Smooth muscle cell (in vitro differentiated cells): ENCODE measurements at regions not wholly inside any gene's neighbourhood (a gene's known extent, or its start where the extent isn't known, plus 50 kb on each side); places are given as distances from the start of the nearest gene placed in this dataset.
"Not testable (repeated sequence)": the region's sequence is repeated elsewhere in the genome, so short reads cannot be mapped to it uniquely, and the experiment has no call there.

Experiments used
- DNase-seq: peaks from one replicate; lab custom pipeline; 2025; ENCODE audit not compliant: unreplicated experiment; lab: John Stamatoyannopoulos, UW
- H2AFZ ChIP-seq: fragments of 200-600 bp; sonication (generic); 2 replicates; pipeline ENCODE4 v1.6.0; 2016; ENCODE audit warnings: antibody characterized with exemption, low read depth, mild to moderate bottlenecking
- H3F3A ChIP-seq: fragments of 200-600 bp; sonication (generic); 2 replicates; pipeline ENCODE4 v1.6.0; 2017; ENCODE audit warnings: antibody characterized with exemption, low read depth
- H3K27ac ChIP-seq: fragments of 200-600 bp; sonication (generic); 2 replicates; pipeline ENCODE4 v1.5.1; 2016; ENCODE audit warnings: low read depth, mild to moderate bottlenecking
- H3K27me3 ChIP-seq: fragments of 200-600 bp; sonication (generic); 2 replicates; pipeline ENCODE4 v1.6.1; 2016; ENCODE audit warnings: low read depth, mild to moderate bottlenecking
- H3K36me3 ChIP-seq: fragments of 200-600 bp; sonication (generic); 2 replicates; pipeline ENCODE4 v1.5.1; 2016; ENCODE audit warnings: low read depth
- H3K4me1 ChIP-seq: fragments of 200-600 bp; sonication (generic); 2 replicates; pipeline ENCODE4 v1.5.1; 2016; ENCODE audit warnings: low read depth
- H3K4me2 ChIP-seq: fragments of 200-600 bp; sonication (generic); 2 replicates; pipeline ENCODE4 v1.6.0; 2016; ENCODE audit warnings: mild to moderate bottlenecking
- H3K4me3 ChIP-seq: fragments of 200-600 bp; sonication (generic); 2 replicates; pipeline ENCODE4 v1.5.1; 2016; ENCODE audit warnings: mild to moderate bottlenecking
- H3K79me2 ChIP-seq: fragments of 200-600 bp; sonication (generic); 2 replicates; pipeline ENCODE4 v1.6.0; 2016; ENCODE audit warnings: low read depth, mild to moderate bottlenecking
- H3K9ac ChIP-seq: fragments of 200-600 bp; sonication (generic); 2 replicates; pipeline ENCODE4 v1.6.0; 2016; ENCODE audit warnings: low read depth
- H3K9me3 ChIP-seq: fragments of 200-600 bp; sonication (generic); replicated peaks from 2 replicates; pipeline ENCODE4 v1.5.1; 2016; ENCODE audit warnings: low read depth
- H4K20me1 ChIP-seq: fragments of 200-600 bp; sonication (generic); 2 replicates; pipeline ENCODE4 v1.6.0; 2016; ENCODE audit warnings: low read depth
- CTCF ChIP-seq: fragments of 200-600 bp; sonication (generic); IDR thresholded peaks from 2 replicates; pipeline ENCODE4 v1.5.1; 2017; ENCODE audit warnings: borderline replicate concordance, mild to moderate bottlenecking, antibody characterized with exemption; ENCODE audit not compliant: insufficient read depth, poor library complexity, severe bottlenecking
- WGBS: methylation state at CpG from one replicate; pipeline ENCODE4 v1.1.7; 2016; ENCODE audit warnings: low lambda C conversion rate; 5-methylcytosine and 5-hydroxymethylcytosine counted together

DNA sequence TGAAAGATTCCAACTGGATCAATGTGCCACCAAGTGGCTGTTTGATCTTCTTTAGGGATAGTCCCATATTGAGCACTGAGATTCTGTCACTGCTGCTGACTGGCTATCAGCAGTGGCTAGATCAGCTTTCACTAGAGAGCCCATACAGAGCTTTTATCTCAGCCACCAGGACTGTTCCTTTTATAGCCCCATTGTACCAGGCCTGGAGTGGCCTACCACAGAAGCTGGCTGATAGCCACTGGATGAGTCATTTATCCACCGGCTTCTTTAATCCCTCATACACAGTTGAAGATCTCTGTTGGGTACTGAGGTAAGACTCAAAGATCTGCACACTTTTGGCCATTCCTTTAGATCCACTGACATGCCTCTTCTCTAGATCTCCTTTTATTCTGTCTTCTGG, 1101.1 kb downstream of the SORCS3 start:
- Histone ChIP-seq H3K27me3 (no peaks in the 10 kb centered on the region), H3K9me3 (no peaks in the 10 kb centered on the region), H3K79me2 (no peaks in the 10 kb centered on the region), H3K27ac (no peak overlapping the region), H4K20me1 (no peaks in the 10 kb centered on the region), H3K9ac (no peak overlapping the region), H3K4me1 (no peaks in the 10 kb centered on the region), H3K4me2 (no peak overlapping the region), H2AFZ (no peak overlapping the region), H3K4me3 (no peak overlapping the region), H3K36me3 (no peaks in the 10 kb centered on the region), H3F3A (no peaks in the 10 kb centered on the region)
- WGBS: 12% methylated on average over 1 of the region's 1 CpG
- DNase-seq: no peak
- TF ChIP-seq CTCF: no peak

- H3K9ac ChIP-seq: no peak overlapping the region
- no peaks in the 10 kb centered on the region for H4K20me1 ChIP-seq
- no peak overlapping the region for H3K4me2 ChIP-seq
- no peaks in the 10 kb centered on the region for H3K9me3 ChIP-seq
- H3F3A ChIP-seq: no peaks in the 10 kb centered on the region
- no peak for TF ChIP-seq CTCF
- H3K4me3 ChIP-seq: no peak overlapping the region
- no peak overlapping the region for H3K27ac ChIP-seq
- no peaks in the 10 kb centered on the region for H3K27me3 ChIP-seq
- no peaks in the 10 kb centered on the region for H3K36me3 ChIP-seq
- no peak overlapping the region for H2AFZ ChIP-seq
- no peaks in the 10 kb centered on the region for H3K4me1 ChIP-seq
- no peaks in the 10 kb centered on the region for H3K79me2 ChIP-seq
- DNase-seq: no peak
- WGBS: 84% methylated on average over 2 of the region's 2 CpGs
Measured at GRCh38 chr10:105734479-105734878, 1093.4 kb downstream of the SORCS3 start.

DNA sequence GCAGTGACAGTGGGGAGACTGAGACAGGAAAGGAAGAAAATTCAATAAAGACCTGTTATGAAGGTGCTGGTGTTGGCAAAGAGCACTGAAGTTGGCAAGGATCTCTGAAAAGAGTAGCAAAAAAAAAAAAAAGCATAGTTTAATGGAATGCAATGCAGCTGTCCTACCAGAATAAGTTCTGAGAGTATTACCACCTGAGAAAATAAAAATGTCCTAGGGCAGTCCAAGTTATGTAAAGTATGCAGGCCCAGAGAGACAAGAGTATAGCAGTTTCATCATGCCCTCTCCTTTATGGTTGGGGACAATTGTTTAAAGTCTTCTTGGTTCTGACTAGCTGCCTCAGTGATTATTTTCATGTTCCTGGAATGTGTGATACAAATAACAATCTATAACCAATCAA, 1092.8 kb downstream of the SORCS3 start:
- no peak for TF ChIP-seq CTCF
- H3K27me3 ChIP-seq: no peaks in the 10 kb centered on the region
- no peaks in the 10 kb centered on the region for H3K4me1 ChIP-seq
- H4K20me1 ChIP-seq: no peaks in the 10 kb centered on the region
- no peak overlapping the region for H3K9ac ChIP-seq
- H3K9me3 ChIP-seq: no peaks in the 10 kb centered on the region
- H3K79me2 ChIP-seq: no peaks in the 10 kb centered on the region
- DNase-seq: no peak
- no peak overlapping the region for H3K4me2 ChIP-seq
- no peak overlapping the region for H2AFZ ChIP-seq
- no peaks in the 10 kb centered on the region for H3K36me3 ChIP-seq
- H3K4me3 ChIP-seq: no peak overlapping the region
- no peak overlapping the region for H3K27ac ChIP-seq
- H3F3A ChIP-seq: no peaks in the 10 kb centered on the region

- H3K27ac ChIP-seq: no peak overlapping the region
- 88% methylated on average over 1 of the region's 1 CpG for WGBS
- no peaks in the 10 kb centered on the region for H3F3A ChIP-seq
- H3K36me3 ChIP-seq: no peaks in the 10 kb centered on the region
- H3K4me2 ChIP-seq: no peak overlapping the region
- no peak for DNase-seq
- no peak overlapping the region for H2AFZ ChIP-seq
- H3K27me3 ChIP-seq: no peaks in the 10 kb centered on the region
- H3K4me3 ChIP-seq: no peak overlapping the region
- H4K20me1 ChIP-seq: no peaks in the 10 kb centered on the region
- no peak overlapping the region for H3K9ac ChIP-seq
- no peaks in the 10 kb centered on the region for H3K9me3 ChIP-seq
- TF ChIP-seq CTCF: no peak
- no peaks in the 10 kb centered on the region for H3K4me1 ChIP-seq
- H3K79me2 ChIP-seq: no peaks in the 10 kb centered on the region
Measured at GRCh38 chr10:105729428-105729827, 1088.3 kb downstream of the SORCS3 start.

DNA sequence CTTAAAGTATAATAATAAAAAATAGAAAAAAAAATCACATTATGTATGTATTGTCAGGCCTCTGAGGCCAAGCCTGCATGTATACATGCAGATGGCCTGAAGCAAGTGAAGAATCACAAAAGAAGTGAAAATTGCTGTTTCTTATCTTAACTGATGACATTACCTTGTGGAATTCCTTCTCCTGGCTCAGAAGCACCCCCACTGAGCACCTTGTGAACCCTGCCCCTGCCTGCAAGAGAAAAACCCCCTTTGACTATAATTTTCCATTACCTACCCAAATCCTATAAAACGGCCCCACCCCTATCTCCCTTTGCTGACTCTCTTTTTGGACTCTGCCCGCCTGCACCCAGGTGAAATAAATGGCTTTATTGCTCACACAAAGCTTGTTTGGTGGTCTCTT, 1086.5 kb downstream of the SORCS3 start:
- not testable (repeated sequence) for H3K4me1 ChIP-seq, H3K36me3 ChIP-seq, H3K27me3 ChIP-seq, H3K27ac ChIP-seq, H3F3A ChIP-seq, H3K9me3 ChIP-seq, H3K79me2 ChIP-seq, H4K20me1 ChIP-seq, H2AFZ ChIP-seq, H3K4me2 ChIP-seq, H3K4me3 ChIP-seq, DNase-seq, H3K9ac ChIP-seq
- WGBS: 82% methylated on average over 2 of the region's 2 CpGs
